ENCODE measurements at regions not wholly inside any gene's neighbourhood (a gene's known extent, or its start where the extent isn't known, plus 50 kb on each side); places are given as distances from the start of the nearest gene placed in this dataset.

- TF ChIP-seq CTCF (conservative IDR thresholded peaks at IDR 0.05 in 1 of 2, IDR thresholded peaks at IDR 0.05 in 1 of 2; ENCODE audit: extremely low read depth in 1 of 2, insufficient read depth in 1 of 2, low read depth in 1 of 2, low read length in 2 of 2), result no peak
- TF ChIP-seq EZH2 (IDR thresholded peaks at IDR 0.05; ENCODE audit: borderline replicate concordance, low read length), result no peak
Measured at GRCh38 chr17:74114881-74115470, 88.5 kb upstream of the RPL38 start.
